ENCODE measurements at regions not wholly inside any gene's neighbourhood (a gene's known extent, or its start where the extent isn't known, plus 50 kb on each side); places are given as distances from the start of the nearest gene placed in this dataset.

DNA sequence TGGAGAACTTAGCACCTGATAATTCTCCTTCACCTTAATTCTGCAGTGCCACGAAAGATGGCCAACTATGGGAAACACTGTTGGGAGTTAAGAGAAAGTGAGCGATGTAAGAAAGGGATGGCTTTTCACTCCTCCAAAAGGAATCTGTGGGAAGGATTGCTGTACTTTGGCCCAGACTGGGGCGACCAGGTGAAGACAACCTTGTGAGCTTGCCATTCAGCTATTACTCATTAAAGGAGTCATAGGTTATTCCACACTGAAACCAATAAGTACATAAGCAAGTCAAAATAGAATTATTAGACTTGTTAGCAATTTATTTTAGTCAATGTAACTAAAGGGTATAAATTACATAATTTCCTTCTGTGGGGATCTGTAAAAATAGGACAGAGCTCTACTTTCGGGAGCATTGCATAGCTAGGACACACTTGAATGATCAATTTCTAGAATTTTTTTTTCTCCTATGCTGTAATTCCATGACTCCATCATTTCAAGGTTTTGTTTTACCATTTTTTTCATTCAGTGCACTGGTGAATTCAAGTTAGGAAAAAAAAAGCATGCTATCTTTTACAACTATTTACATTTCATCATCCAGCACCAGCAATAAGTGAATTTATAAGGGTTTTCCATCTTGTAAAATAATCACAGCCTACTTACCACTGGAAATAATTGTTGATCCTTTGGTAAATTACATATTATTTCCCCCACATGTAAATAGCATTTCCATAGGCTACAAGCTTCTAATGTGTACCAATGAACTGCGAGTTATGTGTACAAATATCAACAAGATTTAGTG lies 231.7 kb downstream of the SIM1 start:
- no peak for TF ChIP-seq POLR2AphosphoS5 (IDR thresholded peaks at IDR 0.05)
- TF ChIP-seq TAF1 (IDR thresholded peaks at IDR 0.05; ENCODE audit: low read depth): no peak
- TF ChIP-seq EZH2 (IDR thresholded peaks at IDR 0.05; ENCODE audit: borderline replicate concordance, insufficient read depth, low read length, poor library complexity, severe bottlenecking): no peak
- TF ChIP-seq CTCF (IDR thresholded peaks at IDR 0.05; ENCODE audit: poor library complexity, severe bottlenecking): no peak
- no peak for TF ChIP-seq REST (IDR thresholded peaks at IDR 0.05; ENCODE audit: borderline replicate concordance)
- no peak for TF ChIP-seq EP300 (conservative IDR thresholded peaks at IDR 0.05; ENCODE audit: poor library complexity, severe bottlenecking)
